ENCODE measurements at regions not wholly inside any gene's neighbourhood (a gene's known extent, or its start where the extent isn't known, plus 50 kb on each side); places are given as distances from the start of the nearest gene placed in this dataset.

DNA sequence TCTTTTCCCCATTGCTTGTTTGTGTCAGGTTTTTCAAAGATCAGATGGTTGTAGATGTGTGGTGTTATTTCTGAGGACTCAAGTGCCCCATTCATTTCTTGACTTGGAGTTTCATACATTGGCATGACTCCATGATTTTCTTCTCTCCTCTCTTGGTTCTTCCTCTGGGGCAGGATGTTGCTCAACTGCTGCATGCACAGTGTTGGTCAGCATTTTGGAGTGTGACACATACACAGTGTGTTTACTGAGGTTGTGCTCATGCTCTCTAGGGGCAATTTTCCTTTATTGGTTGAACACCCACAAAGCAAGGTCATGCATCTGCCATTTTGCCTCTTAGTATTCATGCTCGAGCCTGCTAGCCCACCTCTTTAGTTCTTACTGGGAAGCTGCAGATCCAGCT, 1993.8 kb downstream of the ARAP2 start:
- H3K27ac Mint-ChIP-seq: no peak overlapping the region
- Histone ChIP-seq H3K9me3 (ENCODE audit: low read depth) (no peaks in the 10 kb centered on the region), H3K27ac (no peak overlapping the region), H3K27me3 (no peaks in the 10 kb centered on the region), H3K4me3 (no peak overlapping the region), H4K20me1 (ENCODE audit: low read depth) (no peaks in the 10 kb centered on the region), H3K4me2 (no peak overlapping the region), H3K36me3 (no peaks in the 10 kb centered on the region), H3K9ac (no peak overlapping the region), H3K4me1 (no peaks in the 10 kb centered on the region), H2AFZ (replicated peaks) (no peak overlapping the region), H3K79me2 (ENCODE audit: low read depth) (no peaks in the 10 kb centered on the region), H3F3A (ENCODE audit: low read depth) (no peaks in the 10 kb centered on the region)
- H3K4me1 Mint-ChIP-seq: no peaks in the 10 kb centered on the region
- no peak for DNase-seq (ENCODE audit: low spot score)
- no peaks in the 10 kb centered on the region for H3K36me3 Mint-ChIP-seq
- no peaks in the 10 kb centered on the region for H3K9me3 Mint-ChIP-seq
- TF ChIP-seq EZH2 (IDR thresholded peaks at IDR 0.05): no peak
- TF ChIP-seq, protein P1, sequence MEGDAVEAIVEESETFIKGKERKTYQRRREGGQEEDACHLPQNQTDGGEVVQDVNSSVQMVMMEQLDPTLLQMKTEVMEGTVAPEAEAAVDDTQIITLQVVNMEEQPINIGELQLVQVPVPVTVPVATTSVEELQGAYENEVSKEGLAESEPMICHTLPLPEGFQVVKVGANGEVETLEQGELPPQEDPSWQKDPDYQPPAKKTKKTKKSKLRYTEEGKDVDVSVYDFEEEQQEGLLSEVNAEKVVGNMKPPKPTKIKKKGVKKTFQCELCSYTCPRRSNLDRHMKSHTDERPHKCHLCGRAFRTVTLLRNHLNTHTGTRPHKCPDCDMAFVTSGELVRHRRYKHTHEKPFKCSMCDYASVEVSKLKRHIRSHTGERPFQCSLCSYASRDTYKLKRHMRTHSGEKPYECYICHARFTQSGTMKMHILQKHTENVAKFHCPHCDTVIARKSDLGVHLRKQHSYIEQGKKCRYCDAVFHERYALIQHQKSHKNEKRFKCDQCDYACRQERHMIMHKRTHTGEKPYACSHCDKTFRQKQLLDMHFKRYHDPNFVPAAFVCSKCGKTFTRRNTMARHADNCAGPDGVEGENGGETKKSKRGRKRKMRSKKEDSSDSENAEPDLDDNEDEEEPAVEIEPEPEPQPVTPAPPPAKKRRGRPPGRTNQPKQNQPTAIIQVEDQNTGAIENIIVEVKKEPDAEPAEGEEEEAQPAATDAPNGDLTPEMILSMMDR (IDR thresholded peaks at IDR 0.05): no peak
- no peaks in the 10 kb centered on the region for H3K27me3 Mint-ChIP-seq (ENCODE audit: insufficient read depth, low read depth)
- no peak overlapping the region for H3K4me3 Mint-ChIP-seq

DNA sequence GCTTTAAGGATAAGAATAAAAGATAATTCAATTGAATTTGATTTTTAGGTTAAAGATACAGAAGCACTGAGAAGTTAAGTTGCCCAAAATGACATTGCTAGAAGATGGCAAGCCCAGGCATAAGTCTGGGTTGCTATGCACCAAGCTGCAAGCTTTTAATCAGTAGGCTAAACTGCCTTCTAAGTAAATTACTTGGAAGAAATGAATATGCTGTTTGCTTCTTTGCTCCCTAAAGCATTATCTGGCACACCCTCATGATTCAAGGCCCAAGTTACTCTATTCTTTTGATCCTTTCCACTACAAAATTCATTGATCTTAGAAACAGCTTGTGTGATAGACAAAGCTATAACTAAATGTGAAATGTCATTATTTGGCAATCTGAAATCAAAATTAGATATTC, 1991.1 kb downstream of the ARAP2 start:
- Histone ChIP-seq H3K4me3 (no peak overlapping the region), H3K9me3 (ENCODE audit: low read depth) (no peaks in the 10 kb centered on the region), H2AFZ (replicated peaks) (no peak overlapping the region), H3K27me3 (no peaks in the 10 kb centered on the region), H3K79me2 (ENCODE audit: low read depth) (no peaks in the 10 kb centered on the region), H3K9ac (no peak overlapping the region), H3F3A (ENCODE audit: low read depth) (no peaks in the 10 kb centered on the region), H3K36me3 (no peaks in the 10 kb centered on the region), H3K27ac (no peak overlapping the region), H4K20me1 (ENCODE audit: low read depth) (no peaks in the 10 kb centered on the region), H3K4me2 (no peak overlapping the region), H3K4me1 (no peaks in the 10 kb centered on the region)
- TF ChIP-seq EZH2phosphoT487 (IDR thresholded peaks at IDR 0.05): no peak
- TF ChIP-seq, protein P1 (IDR thresholded peaks at IDR 0.05): no peak
- TF ChIP-seq EZH2 (IDR thresholded peaks at IDR 0.05): no peak
- no peak overlapping the region for H3K27ac Mint-ChIP-seq
- H3K36me3 Mint-ChIP-seq: no peaks in the 10 kb centered on the region
- DNase-seq (ENCODE audit: low spot score): no peak
- no peaks in the 10 kb centered on the region for H3K4me1 Mint-ChIP-seq
- H3K9me3 Mint-ChIP-seq: no peaks in the 10 kb centered on the region
- H3K4me3 Mint-ChIP-seq: no peak overlapping the region
- H3K27me3 Mint-ChIP-seq (ENCODE audit: insufficient read depth, low read depth): no peaks in the 10 kb centered on the region

DNA sequence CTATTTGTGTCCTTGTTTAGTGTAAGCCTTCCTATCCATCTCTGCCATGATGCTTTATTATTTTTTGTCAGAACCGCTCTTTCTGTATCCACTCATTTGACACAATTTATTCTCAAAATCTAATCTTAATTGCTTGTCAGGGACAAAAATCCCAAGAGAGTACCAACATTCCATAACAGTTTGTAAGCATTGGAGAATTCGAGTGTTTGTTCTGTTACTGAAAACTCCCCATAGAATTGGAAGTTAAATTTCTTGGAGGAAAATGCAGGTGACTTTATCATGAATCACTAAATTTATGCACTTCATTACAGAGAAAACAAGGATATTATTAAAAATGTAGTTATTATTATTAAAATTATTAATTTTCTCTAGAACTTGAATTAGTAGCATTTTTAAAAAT, 1986.1 kb downstream of the ARAP2 start:
- Mint-ChIP-seq H3K27ac (no peak overlapping the region), H3K36me3 (no peaks in the 10 kb centered on the region), H3K9me3 (no peaks in the 10 kb centered on the region), H3K4me3 (no peak overlapping the region), H3K27me3 (ENCODE audit: insufficient read depth, low read depth) (no peaks in the 10 kb centered on the region), H3K4me1 (peaks cover 5% of the 10 kb centered on the region)
- Histone ChIP-seq H3F3A (ENCODE audit: low read depth) (no peaks in the 10 kb centered on the region), H2AFZ (replicated peaks) (no peak overlapping the region), H3K79me2 (ENCODE audit: low read depth) (no peaks in the 10 kb centered on the region), H3K4me3 (no peak overlapping the region), H3K4me2 (no peak overlapping the region), H3K27me3 (no peaks in the 10 kb centered on the region), H3K9ac (no peak overlapping the region), H3K36me3 (no peaks in the 10 kb centered on the region), H3K9me3 (ENCODE audit: low read depth) (no peaks in the 10 kb centered on the region), H3K27ac (no peak overlapping the region), H3K4me1 (no peaks in the 10 kb centered on the region), H4K20me1 (ENCODE audit: low read depth) (no peaks in the 10 kb centered on the region)
- no peak for DNase-seq (ENCODE audit: low spot score)
- no peak for TF ChIP-seq EZH2 (IDR thresholded peaks at IDR 0.05)
- TF ChIP-seq, protein P1 (IDR thresholded peaks at IDR 0.05): no peak
- no peak for TF ChIP-seq EZH2phosphoT487 (IDR thresholded peaks at IDR 0.05)

All from neural progenitor cell (in vitro differentiated cells).